ENCODE measurements at regions not wholly inside any gene's neighbourhood (a gene's known extent, or its start where the extent isn't known, plus 50 kb on each side); places are given as distances from the start of the nearest gene placed in this dataset.

- TF ChIP-seq MAX (IDR thresholded peaks at IDR 0.05; ENCODE audit: low read depth) (no peak), EP300 (IDR thresholded peaks at IDR 0.05; ENCODE audit: borderline replicate concordance in 1 of 2, low read depth in 1 of 2, low read length in 1 of 2) (no peak), CHD2 (IDR thresholded peaks at IDR 0.05; ENCODE audit: low read length, partially characterized antibody) (no peak), REST (IDR thresholded peaks at IDR 0.05; ENCODE audit: low read depth, low read length) (no peak), CTCF (IDR thresholded peaks at IDR 0.05) (no peak), GABPA (IDR thresholded peaks at IDR 0.05; ENCODE audit: low read depth) (no peak), RAD21 (IDR thresholded peaks at IDR 0.05; ENCODE audit: low read length) (no peak), JUND (IDR thresholded peaks at IDR 0.05) (no peak), POLR2AphosphoS5 (IDR thresholded peaks at IDR 0.05; ENCODE audit: low read depth, low read length) (no peak), TAF1 (IDR thresholded peaks at IDR 0.05; ENCODE audit: borderline replicate concordance, low read depth, low read length) (no peak), YY1 (IDR thresholded peaks at IDR 0.05; ENCODE audit: low read depth) (no peak)
Observed at GRCh38 chr13:75090872-75091615, 390.9 kb downstream of the TBC1D4 start.
